ENCODE measurements at regions not wholly inside any gene's neighbourhood (a gene's known extent, or its start where the extent isn't known, plus 50 kb on each side); places are given as distances from the start of the nearest gene placed in this dataset.
"Not testable (repeated sequence)": the region's sequence is repeated elsewhere in the genome, so short reads cannot be mapped to it uniquely, and the experiment has no call there.

GRCh38 chr1:81505831-81506230 lies 294.9 kb upstream of the ADGRL2 start:
- no peak for TF ChIP-seq POLR2A (IDR thresholded peaks at IDR 0.05)
- no peak for TF ChIP-seq CTCF (IDR thresholded peaks at IDR 0.05)
- H3K4me1 ChIP-seq: no peaks in the 10 kb centered on the region
- no peak for DNase-seq
- no peak overlapping the region for H3K4me3 ChIP-seq
- H3K36me3 ChIP-seq (ENCODE audit: low read depth, missing control alignments): no peaks in the 10 kb centered on the region
- 81 to 94% methylated on average over 4 of the region's 4 CpGs for WGBS, 2 donors
- no peaks in the 10 kb centered on the region for H3K9me3 ChIP-seq
- no peaks in the 10 kb centered on the region for H3K27me3 ChIP-seq
- H3K27ac ChIP-seq: no peak overlapping the region
- intact Hi-C loops (cut with DNase I; ENCODE audit: low total_unique reads): no loop called here

- intact Hi-C loops (cut with DNase I; ENCODE audit: low total_unique reads); H3K4me1 ChIP-seq; H3K27ac ChIP-seq; H3K4me3 ChIP-seq; H3K36me3 ChIP-seq (ENCODE audit: low read depth, missing control alignments); DNase-seq; H3K27me3 ChIP-seq; H3K9me3 ChIP-seq: not testable (repeated sequence)
- 82 to 86% methylated on average over 8 to 11 of the region's 16 CpGs for WGBS, 2 donors
Observed at GRCh38 chr1:81504820-81505219, 295.9 kb upstream of the ADGRL2 start.

GRCh38 chr1:81502705-81503104 lies 298.0 kb upstream of the ADGRL2 start:
- H3K4me1 ChIP-seq; H3K4me3 ChIP-seq; H3K36me3 ChIP-seq (ENCODE audit: low read depth, missing control alignments); intact Hi-C loops (cut with DNase I; ENCODE audit: low total_unique reads); H3K27ac ChIP-seq; H3K27me3 ChIP-seq; H3K9me3 ChIP-seq; DNase-seq: not testable (repeated sequence)
- 56 to 72% methylated on average over 8 to 18 of the region's 18 CpGs for WGBS, 2 donors

- H3K9me3 ChIP-seq; H3K27me3 ChIP-seq; H3K4me1 ChIP-seq; intact Hi-C loops (cut with DNase I; ENCODE audit: low total_unique reads); DNase-seq; H3K36me3 ChIP-seq (ENCODE audit: low read depth, missing control alignments); H3K4me3 ChIP-seq; H3K27ac ChIP-seq: not testable (repeated sequence)
- WGBS, 2 donors: 55 to 84% methylated on average over 5 to 15 of the region's 15 CpGs
Observed at GRCh38 chr1:81501485-81501884, 299.2 kb upstream of the ADGRL2 start.

- 60 to 85% methylated on average over 2 of the region's 2 CpGs for WGBS, 2 donors
- Histone ChIP-seq H3K4me3 (no peak overlapping the region), H3K36me3 (ENCODE audit: low read depth, missing control alignments) (no peaks in the 10 kb centered on the region), H3K4me1 (no peaks in the 10 kb centered on the region), H3K27me3 (no peaks in the 10 kb centered on the region), H3K27ac (no peak overlapping the region), H3K9me3 (no peaks in the 10 kb centered on the region)
- intact Hi-C loops (cut with DNase I; ENCODE audit: low total_unique reads): no loop called here
- TF ChIP-seq CTCF (IDR thresholded peaks at IDR 0.05): no peak
- TF ChIP-seq POLR2A (IDR thresholded peaks at IDR 0.05): no peak
- no peak for DNase-seq
Observed at GRCh38 chr1:81499487-81499886, 301.2 kb upstream of the ADGRL2 start.

- Histone ChIP-seq H3K27ac (no peak overlapping the region), H3K9me3 (no peaks in the 10 kb centered on the region), H3K4me3 (no peak overlapping the region), H3K27me3 (no peaks in the 10 kb centered on the region), H3K4me1 (no peaks in the 10 kb centered on the region), H3K36me3 (ENCODE audit: low read depth, missing control alignments) (no peaks in the 10 kb centered on the region)
- TF ChIP-seq POLR2A (IDR thresholded peaks at IDR 0.05) (no peak), CTCF (IDR thresholded peaks at IDR 0.05) (no peak)
- intact Hi-C loops (cut with DNase I; ENCODE audit: low total_unique reads): no loop called here
- DNase-seq: no peak
- WGBS, 2 donors: 62 to 66% methylated on average over 5 of the region's 5 CpGs
Observed at GRCh38 chr1:81498471-81499462, 302.0 kb upstream of the ADGRL2 start.
